B cell (primary cell): ENCODE measurements at regions not wholly inside any gene's neighbourhood (a gene's known extent, or its start where the extent isn't known, plus 50 kb on each side); places are given as distances from the start of the nearest gene placed in this dataset.
"Not testable (repeated sequence)": the region's sequence is repeated elsewhere in the genome, so short reads cannot be mapped to it uniquely, and the experiment has no call there.

Experiments
- ATAC-seq: fragments of 200-7000 bp; cut with Tn5 transposase; one replicate; pipeline ENCODE4 v1.10.0; 2021; ENCODE audit warnings: low read depth, mild to moderate bottlenecking, moderate number of reproducible peaks, moderate library complexity
- CTCF ChIA-PET: fragments of 350-600 bp; sonication (Branson Sonifier 250); formaldehyde crosslinking; loops from one replicate; lab custom pipeline; 2021; ENCODE audit warnings: antibody characterized with exemption, inconsistent platforms; lab: Charles Lee
- POLR2A ChIA-PET: fragments of 350-600 bp; sonication (Branson Sonifier 250); formaldehyde crosslinking; loops from one replicate; lab custom pipeline; 2021; ENCODE audit warnings: antibody characterized with exemption; lab: Charles Lee
- DNase-seq: peaks from one replicate; pipeline ENCODE4 v3.0.0; 2013
- H2AFZ ChIP-seq: 2 replicates; pipeline ENCODE4 v1.6.1; 2012; ENCODE audit warnings: mild to moderate bottlenecking, low read depth, low read length; ENCODE audit not compliant: insufficient read depth, poor library complexity, severe bottlenecking
- H3K27ac ChIP-seq, 2 donors: 1 replicate in 1 of 2; 2 replicates in 1 of 2; pipeline ENCODE4 v1.5.1; 2012 to 2013; ENCODE audit warnings: low read length in 2 of 2, mild to moderate bottlenecking in 2 of 2, moderate library complexity in 1 of 2
- H3K27me3 ChIP-seq, 4 experiments: fragments of 200-600 bp in 1 of 4; sonication (generic) in 1 of 4; replicated peaks in 1 of 4; 1 replicate in 2 of 4; 2 replicates in 2 of 4; pipeline versions ENCODE4 v1.6.1 to v1.7.0; 2013 to 2016; ENCODE audit warnings: low read length in 3 of 4, mild to moderate bottlenecking in 2 of 4, mixed read lengths in 1 of 4, moderate library complexity in 1 of 4; ENCODE audit not compliant: insufficient read depth in 4 of 4, control insufficient read depth in 3 of 4; ENCODE audit errors: control extremely low read depth in 1 of 4
- H3K36me3 ChIP-seq, 2 experiments: replicated peaks in 1 of 2; 1 replicate in 1 of 2; 2 replicates in 1 of 2; pipeline versions ENCODE4 v1.6.1 to v1.7.1; 2013; ENCODE audit warnings: low read length in 1 of 2; ENCODE audit not compliant: insufficient read depth in 2 of 2, control insufficient read depth in 1 of 2; ENCODE audit errors: control extremely low read depth in 1 of 2, extremely low read depth in 1 of 2
- H3K4me1 ChIP-seq, 2 donors: fragments of 200-600 bp in 1 of 2; sonication (generic) in 1 of 2; 1 replicate in 1 of 2; 2 replicates in 1 of 2; pipeline versions ENCODE4 v1.5.1 to v1.6.1; 2013 to 2017; ENCODE audit warnings: low read length in 2 of 2; ENCODE audit not compliant: control insufficient read depth in 2 of 2, insufficient read depth in 2 of 2
- H3K4me2 ChIP-seq: replicated peaks from 2 replicates; pipeline ENCODE3; 2012; ENCODE audit warnings: mild to moderate bottlenecking, low read depth, low read length; ENCODE audit not compliant: poor library complexity, severe bottlenecking
- H3K4me3 ChIP-seq, 5 experiments: fragments of 200-600 bp in 1 of 5; sonication (generic) in 1 of 5; 1 replicate in 3 of 5; 2 replicates in 2 of 5; pipeline versions ENCODE4 v1.5.1 to v1.7.0; 2011 to 2016; ENCODE audit warnings: low read length in 4 of 5, mild to moderate bottlenecking in 4 of 5, low read depth in 2 of 5, control low read depth in 1 of 5, moderate library complexity in 1 of 5; ENCODE audit not compliant: insufficient read depth in 1 of 5; ENCODE audit errors: control extremely low read depth in 1 of 5, extremely low read depth in 1 of 5
- H3K79me2 ChIP-seq: fragments of 200-600 bp; sonication (generic); one replicate; pipeline ENCODE4 v1.6.0; 2016; ENCODE audit warnings: low read length; ENCODE audit not compliant: control insufficient read depth, insufficient read depth
- H3K9ac ChIP-seq: fragments of 200-600 bp; sonication (generic); 2 replicates; pipeline ENCODE4 v1.6.1; 2017; ENCODE audit warnings: mild to moderate bottlenecking, low read length, moderate library complexity
- H3K9me3 ChIP-seq, 3 donors: one replicate each; pipeline versions ENCODE4 v1.6.1 to v1.7.1; 2013; ENCODE audit warnings: low read length in 2 of 3; ENCODE audit not compliant: control insufficient read depth in 2 of 3, insufficient read depth in 1 of 3; ENCODE audit errors: control extremely low read depth in 1 of 3
- H4K20me1 ChIP-seq: 2 replicates; pipeline ENCODE4 v1.6.0; 2012; ENCODE audit warnings: mild to moderate bottlenecking, low read length; ENCODE audit not compliant: insufficient read depth, control insufficient read depth, poor library complexity, severe bottlenecking
- H3K27ac Mint-ChIP-seq: one replicate; pipeline ENCODE4 v1.8.0; 2021; ENCODE audit warnings: mixed read lengths
- H3K27me3 Mint-ChIP-seq: one replicate; pipeline ENCODE4 v1.8.0; 2021; ENCODE audit warnings: mixed read lengths
- H3K4me1 Mint-ChIP-seq: one replicate; pipeline ENCODE4 v1.8.0; 2021; ENCODE audit warnings: mixed read lengths
- H3K4me3 Mint-ChIP-seq: one replicate; pipeline ENCODE4 v1.8.0; 2021; ENCODE audit warnings: mixed read lengths
- H3K9me3 Mint-ChIP-seq: one replicate; pipeline ENCODE4 v1.8.0; 2022; ENCODE audit warnings: mixed read lengths; ENCODE audit not compliant: insufficient read depth
- EZH2 ChIP-seq: IDR thresholded peaks from 2 replicates; pipeline ENCODE4 v1.6.1; 2012; ENCODE audit warnings: borderline replicate concordance, low read depth, mild to moderate bottlenecking, moderate library complexity, low read length; ENCODE audit not compliant: insufficient read depth, poor library complexity, severe bottlenecking
- WGBS: methylation state at CpG from one replicate; pipeline ENCODE4 v1.1.5; 2013; ENCODE audit warnings: missing lambda C conversion rate; ENCODE audit not compliant: insufficient coverage; 5-methylcytosine and 5-hydroxymethylcytosine counted together
- intact Hi-C: fragments of 100-400 bp; cut with micrococcal nuclease; formaldehyde crosslinking; loops from one replicate; pipeline ENCODE4 v1.10.0; 2022
- TF ChIP-seq, protein P1 (sequence below): fragments of 200-600 bp; IDR thresholded peaks from one replicate; pipeline ENCODE4 v1.8.0; 2022; ENCODE audit warnings: antibody characterized with exemption, mild to moderate bottlenecking

GRCh38 chr1:69090752-69091151 lies 477.0 kb upstream of the LRRC7 start:
- H3K4me1 ChIP-seq, result no peaks in the 10 kb centered on the region
- H3K27ac ChIP-seq, result no peak overlapping the region
- no CpG with 5 or more reads among the region's 1 CpG for WGBS
- H3K4me2 ChIP-seq, result no peak overlapping the region
- ChIA-PET CTCF (no interaction called here), POLR2A (no interaction called here)
- TF ChIP-seq EZH2, result no peak
- TF ChIP-seq, protein P1, sequence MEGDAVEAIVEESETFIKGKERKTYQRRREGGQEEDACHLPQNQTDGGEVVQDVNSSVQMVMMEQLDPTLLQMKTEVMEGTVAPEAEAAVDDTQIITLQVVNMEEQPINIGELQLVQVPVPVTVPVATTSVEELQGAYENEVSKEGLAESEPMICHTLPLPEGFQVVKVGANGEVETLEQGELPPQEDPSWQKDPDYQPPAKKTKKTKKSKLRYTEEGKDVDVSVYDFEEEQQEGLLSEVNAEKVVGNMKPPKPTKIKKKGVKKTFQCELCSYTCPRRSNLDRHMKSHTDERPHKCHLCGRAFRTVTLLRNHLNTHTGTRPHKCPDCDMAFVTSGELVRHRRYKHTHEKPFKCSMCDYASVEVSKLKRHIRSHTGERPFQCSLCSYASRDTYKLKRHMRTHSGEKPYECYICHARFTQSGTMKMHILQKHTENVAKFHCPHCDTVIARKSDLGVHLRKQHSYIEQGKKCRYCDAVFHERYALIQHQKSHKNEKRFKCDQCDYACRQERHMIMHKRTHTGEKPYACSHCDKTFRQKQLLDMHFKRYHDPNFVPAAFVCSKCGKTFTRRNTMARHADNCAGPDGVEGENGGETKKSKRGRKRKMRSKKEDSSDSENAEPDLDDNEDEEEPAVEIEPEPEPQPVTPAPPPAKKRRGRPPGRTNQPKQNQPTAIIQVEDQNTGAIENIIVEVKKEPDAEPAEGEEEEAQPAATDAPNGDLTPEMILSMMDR, result no peak
- no peak for DNase-seq
- H3K4me3 ChIP-seq, result no peak overlapping the region
- no peaks in the 10 kb centered on the region for H4K20me1 ChIP-seq
- H3K36me3 ChIP-seq, result no peaks in the 10 kb centered on the region
- H3K27ac Mint-ChIP-seq, result no peak overlapping the region
- no peaks in the 10 kb centered on the region for H3K27me3 Mint-ChIP-seq
- H3K9ac ChIP-seq, result no peak overlapping the region
- H3K9me3 Mint-ChIP-seq, result peaks cover 9% of the 10 kb centered on the region
- H2AFZ ChIP-seq, result no peak overlapping the region
- intact Hi-C loops, result no loop called here
- H3K79me2 ChIP-seq, result no peaks in the 10 kb centered on the region
- peaks cover 1 to 8% (median 7%) of the 10 kb centered on the region in 3 donors for H3K9me3 ChIP-seq
- H3K27me3 ChIP-seq, result no peaks in the 10 kb centered on the region
- no peak overlapping the region for H3K4me3 Mint-ChIP-seq
- H3K4me1 Mint-ChIP-seq, result no peaks in the 10 kb centered on the region
- ATAC-seq, result no peak

DNA sequence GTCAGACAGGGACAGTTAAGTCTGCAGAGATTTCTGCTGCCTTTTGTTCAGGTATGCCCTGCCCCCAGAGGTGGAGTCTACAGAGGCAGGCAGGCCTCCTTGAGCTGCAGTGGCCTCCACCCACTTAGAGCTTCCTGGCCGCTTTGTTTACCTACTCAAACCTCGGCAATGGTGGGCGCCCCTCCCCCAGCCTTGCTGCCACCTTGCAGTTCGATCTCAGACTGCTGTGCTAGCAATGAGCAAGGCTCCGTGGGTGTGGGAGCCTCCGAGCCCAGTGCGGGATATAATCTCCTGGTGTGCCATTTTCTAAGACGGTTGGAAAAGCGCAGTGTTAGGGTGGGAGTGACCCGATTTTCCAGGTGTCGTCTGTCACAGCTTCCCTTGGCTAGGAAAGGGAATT lies 465.7 kb upstream of the LRRC7 start:
- H3K9me3 ChIP-seq, H2AFZ ChIP-seq, H3K4me1 Mint-ChIP-seq, ATAC-seq, H3K4me1 ChIP-seq, H3K4me3 Mint-ChIP-seq, H3K27ac Mint-ChIP-seq, H3K9ac ChIP-seq, DNase-seq, H3K4me3 ChIP-seq, POLR2A ChIA-PET, H3K36me3 ChIP-seq, H3K4me2 ChIP-seq, intact Hi-C loops, H3K9me3 Mint-ChIP-seq, H4K20me1 ChIP-seq, H3K27ac ChIP-seq, H3K27me3 Mint-ChIP-seq, H3K79me2 ChIP-seq, H3K27me3 ChIP-seq, CTCF ChIA-PET: not testable (repeated sequence)
- 89% methylated on average over 11 of the region's 11 CpGs for WGBS
